ENCODE measurements at regions not wholly inside any gene's neighbourhood (a gene's known extent, or its start where the extent isn't known, plus 50 kb on each side); places are given as distances from the start of the nearest gene placed in this dataset.
"Not testable (repeated sequence)": the region's sequence is repeated elsewhere in the genome, so short reads cannot be mapped to it uniquely, and the experiment has no call there.

- DNase-seq (ENCODE audit: low spot score): no peak
These were observed 213.4 kb downstream of the TBX5 start for GRCh38 chr12:114192549-114192948.

GRCh38 chr12:114192013-114192412 is 213.9 kb downstream of the TBX5 start:
- DNase-seq (ENCODE audit: low spot score): no peak

- no peak for DNase-seq (ENCODE audit: low spot score)
These were observed 214.4 kb downstream of the TBX5 start for GRCh38 chr12:114191581-114191980.

GRCh38 chr12:114190971-114191370 is 215.0 kb downstream of the TBX5 start:
- DNase-seq (ENCODE audit: low spot score): no peak

- no peak for DNase-seq (ENCODE audit: low spot score)
These were observed 216.7 kb downstream of the TBX5 start for GRCh38 chr12:114189266-114189665.

GRCh38 chr12:114186241-114187002 is 219.5 kb downstream of the TBX5 start:
- DNase-seq (ENCODE audit: low spot score): no peak

- no peak for DNase-seq (ENCODE audit: low spot score)
These were observed 218.9 kb upstream of the RBM19 start for GRCh38 chr12:114185036-114185435.

GRCh38 chr12:114174326-114174725 is 208.2 kb upstream of the RBM19 start:
- no peak for DNase-seq (ENCODE audit: low spot score)

GRCh38 chr12:114172135-114172534 is 206.0 kb upstream of the RBM19 start:
- no peak for DNase-seq (ENCODE audit: low spot score)

- no peak for DNase-seq (ENCODE audit: low spot score)
These were observed 201.9 kb upstream of the RBM19 start for GRCh38 chr12:114168061-114168460.

- no peak for DNase-seq (ENCODE audit: low spot score)
These were observed 201.3 kb upstream of the RBM19 start for GRCh38 chr12:114167431-114167830.

GRCh38 chr12:114166362-114166761 is 200.2 kb upstream of the RBM19 start:
- no peak for DNase-seq (ENCODE audit: low spot score)

- DNase-seq (ENCODE audit: low spot score): no peak
These were observed 199.8 kb upstream of the RBM19 start for GRCh38 chr12:114165921-114166320.

GRCh38 chr12:114164351-114164750 is 198.2 kb upstream of the RBM19 start:
- no peak for DNase-seq (ENCODE audit: low spot score)

GRCh38 chr12:114163771-114164170 is 197.6 kb upstream of the RBM19 start:
- no peak for DNase-seq (ENCODE audit: low spot score)

- no peak for DNase-seq (ENCODE audit: low spot score)
These were observed 194.3 kb upstream of the RBM19 start for GRCh38 chr12:114160445-114160844.

- DNase-seq (ENCODE audit: low spot score): no peak
These were observed 186.8 kb upstream of the RBM19 start for GRCh38 chr12:114152890-114153289.

GRCh38 chr12:114152066-114152465 is 185.9 kb upstream of the RBM19 start:
- DNase-seq (ENCODE audit: low spot score): no peak

- DNase-seq (ENCODE audit: low spot score): not testable (repeated sequence)
These were observed 184.5 kb upstream of the RBM19 start for GRCh38 chr12:114150584-114150983.

GRCh38 chr12:114141921-114142564 is 175.9 kb upstream of the RBM19 start:
- DNase-seq (ENCODE audit: low spot score): no peak

- peak; percentile 68 for DNase-seq (ENCODE audit: low spot score)
These were observed 174.5 kb upstream of the RBM19 start for GRCh38 chr12:114140576-114140975.

GRCh38 chr12:114136631-114137030 is 170.5 kb upstream of the RBM19 start:
- DNase-seq (ENCODE audit: low spot score): no peak

- DNase-seq (ENCODE audit: low spot score): no peak
These were observed 168.8 kb upstream of the RBM19 start for GRCh38 chr12:114134922-114135321.

GRCh38 chr12:114131824-114132223 is 165.7 kb upstream of the RBM19 start:
- DNase-seq (ENCODE audit: low spot score): no peak
